ENCODE measurements at regions not wholly inside any gene's neighbourhood (a gene's known extent, or its start where the extent isn't known, plus 50 kb on each side); places are given as distances from the start of the nearest gene placed in this dataset.

- H3K4me2 ChIP-seq (ENCODE audit: insufficient read depth, low read length): no peak overlapping the region
- H3K9me3 ChIP-seq (replicated peaks; ENCODE audit: control insufficient read depth, insufficient read depth, low read length): no peaks in the 10 kb centered on the region
- no peaks in the 10 kb centered on the region for H3K9me1 ChIP-seq (replicated peaks; ENCODE audit: control insufficient read depth, extremely low read depth, insufficient read depth, low read length)
- FAIRE-seq (no peak), DNase-seq (ENCODE audit: low read depth, low spot score) (no peak)
- intact Hi-C loops (cut with micrococcal nuclease): no loop called here
- dilution Hi-C loops (cut with MboI; ENCODE audit: extremely low pct_ligation_motif_present, low sequenced_read_pairs): no loop called here
- POLR2A ChIA-PET: no interaction called here
- no peaks in the 10 kb centered on the region for H3K79me2 ChIP-seq (ENCODE audit: control insufficient read depth, insufficient read depth, low read length)
- H3K4me3 ChIP-seq (replicated peaks in 1 of 3; ENCODE audit: insufficient read depth in 1 of 3, low read depth in 1 of 3, low read length in 3 of 3): no peak overlapping the region
- no peak overlapping the region for H3K27ac ChIP-seq (ENCODE audit: insufficient read depth, low read depth, low read length)
- CTCF ChIA-PET: no interaction called here
- TF ChIP-seq EZH2 (IDR thresholded peaks at IDR 0.05; ENCODE audit: borderline replicate concordance, low read depth, low read length, severe bottlenecking): no peak
- TF ChIP-seq POLR2AphosphoS5 (IDR thresholded peaks at IDR 0.05; ENCODE audit: insufficient read depth, low read depth, low read length): no peak
- no peaks in the 10 kb centered on the region for H4K20me1 ChIP-seq (replicated peaks; ENCODE audit: control insufficient read depth, extremely low read depth, insufficient read depth, low read length)
- H3K27me3 ChIP-seq (ENCODE audit: control insufficient read depth in 2 of 2, insufficient read depth in 2 of 2, low read length in 2 of 2): no peaks in the 10 kb centered on the region
- H3K4me1 ChIP-seq (ENCODE audit: control insufficient read depth, extremely low read depth, insufficient read depth, low read length): no peaks in the 10 kb centered on the region
- H3K36me3 ChIP-seq (ENCODE audit: control insufficient read depth in 2 of 2, extremely low read depth in 1 of 2, insufficient read depth in 2 of 2, low read length in 2 of 2): no peaks in the 10 kb centered on the region
- no peak overlapping the region for H3K9ac ChIP-seq (replicated peaks; ENCODE audit: extremely low read depth, insufficient read depth, low read length)
- H2AFZ ChIP-seq (ENCODE audit: low read depth, low read length): no peak overlapping the region
- no TSS peak for BruUV-seq (replicated peaks)
Observed at GRCh38 chr7:155969192-155969929, 157.1 kb upstream of the SHH start.

DNA sequence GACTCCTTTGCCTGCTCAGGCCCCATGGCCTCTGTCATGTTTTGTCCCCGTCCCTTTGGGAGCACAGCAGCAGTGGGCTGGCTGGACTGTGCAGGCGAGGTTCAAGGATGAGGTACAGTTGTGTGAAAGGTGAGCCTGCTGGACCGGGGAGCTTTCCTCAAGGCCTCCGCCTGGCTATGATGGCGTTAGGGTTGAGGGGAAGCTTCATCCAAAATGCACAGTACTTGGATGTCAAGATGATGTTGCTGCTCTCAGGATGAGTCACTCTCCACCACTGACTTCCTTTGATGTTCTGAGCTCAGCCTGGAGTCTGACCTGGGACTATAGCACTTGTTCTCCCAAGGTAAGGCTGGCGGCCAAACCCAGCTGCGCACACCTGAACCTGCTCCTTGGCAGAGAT is 152.7 kb upstream of the SHH start:
- FAIRE-seq: no peak
- ChIA-PET POLR2A (no interaction called here), CTCF (no interaction called here)
- intact Hi-C loops (cut with micrococcal nuclease): no loop called here
- Histone ChIP-seq H3K4me2 (ENCODE audit: insufficient read depth, low read length) (no peak overlapping the region), H3K4me1 (ENCODE audit: control insufficient read depth, extremely low read depth, insufficient read depth, low read length) (peaks cover 3% of the 10 kb centered on the region), H3K27ac (ENCODE audit: insufficient read depth, low read depth, low read length) (no peak overlapping the region), H2AFZ (ENCODE audit: low read depth, low read length) (no peak overlapping the region), H4K20me1 (replicated peaks; ENCODE audit: control insufficient read depth, extremely low read depth, insufficient read depth, low read length) (no peaks in the 10 kb centered on the region), H3K9me3 (replicated peaks; ENCODE audit: control insufficient read depth, insufficient read depth, low read length) (no peaks in the 10 kb centered on the region), H3K4me3 (replicated peaks in 1 of 3; ENCODE audit: insufficient read depth in 1 of 3, low read depth in 1 of 3, low read length in 3 of 3) (no peak overlapping the region), H3K79me2 (ENCODE audit: control insufficient read depth, insufficient read depth, low read length) (no peaks in the 10 kb centered on the region), H3K9me1 (replicated peaks; ENCODE audit: control insufficient read depth, extremely low read depth, insufficient read depth, low read length) (no peaks in the 10 kb centered on the region), H3K27me3 (ENCODE audit: control insufficient read depth in 2 of 2, insufficient read depth in 2 of 2, low read length in 2 of 2) (no peaks in the 10 kb centered on the region), H3K36me3 (ENCODE audit: control insufficient read depth in 2 of 2, extremely low read depth in 1 of 2, insufficient read depth in 2 of 2, low read length in 2 of 2) (no peaks in the 10 kb centered on the region), H3K9ac (replicated peaks; ENCODE audit: extremely low read depth, insufficient read depth, low read length) (no peak overlapping the region)
- TF ChIP-seq, protein P1, sequence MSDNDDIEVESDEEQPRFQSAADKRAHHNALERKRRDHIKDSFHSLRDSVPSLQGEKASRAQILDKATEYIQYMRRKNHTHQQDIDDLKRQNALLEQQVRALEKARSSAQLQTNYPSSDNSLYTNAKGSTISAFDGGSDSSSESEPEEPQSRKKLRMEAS (IDR thresholded peaks at IDR 0.05; ENCODE audit: insufficient read depth, insufficient read length): no peak
- TF ChIP-seq EZH2 (IDR thresholded peaks at IDR 0.05; ENCODE audit: borderline replicate concordance, low read depth, low read length, severe bottlenecking): no peak
- no peak for TF ChIP-seq POLR2A (IDR thresholded peaks at IDR 0.05; ENCODE audit: low read depth, low read length)
- TF ChIP-seq FOS (IDR thresholded peaks at IDR 0.05; ENCODE audit: borderline replicate concordance, insufficient read depth, low read length): no peak
- TF ChIP-seq CTCF (IDR thresholded peaks at IDR 0.05; ENCODE audit: extremely low read depth in 1 of 2, insufficient read depth in 1 of 2, low read depth in 1 of 2, low read length in 2 of 2): no peak
- TF ChIP-seq MYC (IDR thresholded peaks at IDR 0.05; ENCODE audit: low read depth, low read length): no peak
- TF ChIP-seq JUN (IDR thresholded peaks at IDR 0.05; ENCODE audit: borderline replicate concordance, insufficient read depth, insufficient read length, low read depth): no peak
- no peak for TF ChIP-seq GATA2 (IDR thresholded peaks at IDR 0.05; ENCODE audit: insufficient read depth, insufficient read length, low read depth, low read length)
- no peak for TF ChIP-seq POLR2AphosphoS5 (IDR thresholded peaks at IDR 0.05; ENCODE audit: insufficient read depth, low read depth, low read length)
- DNase-seq (ENCODE audit: low read depth, low spot score): no peak
- dilution Hi-C loops (cut with MboI; ENCODE audit: extremely low pct_ligation_motif_present, low sequenced_read_pairs): no loop called here
- BruUV-seq (replicated peaks): no TSS peak
